ENCODE measurements at regions not wholly inside any gene's neighbourhood (a gene's known extent, or its start where the extent isn't known, plus 50 kb on each side); places are given as distances from the start of the nearest gene placed in this dataset.

GRCh38 chr5:6868575-6869215 is 155.5 kb downstream of the TENT4A start:
- DNase-seq (ENCODE audit: low spot score): no peak

GRCh38 chr5:6869677-6870076 is 156.4 kb downstream of the TENT4A start:
- no peak for DNase-seq (ENCODE audit: low spot score)

GRCh38 chr5:6872441-6873160 is 159.4 kb downstream of the TENT4A start:
- DNase-seq (ENCODE audit: low spot score): no peak

GRCh38 chr5:6873359-6873758 is 160.1 kb downstream of the TENT4A start:
- DNase-seq (ENCODE audit: low spot score): no peak

- no peak for DNase-seq (ENCODE audit: low spot score)
These were observed 162.1 kb downstream of the TENT4A start for GRCh38 chr5:6875376-6875775.

- DNase-seq (ENCODE audit: low spot score): no peak
These were observed 165.0 kb downstream of the TENT4A start for GRCh38 chr5:6877986-6878828.

- DNase-seq (ENCODE audit: low spot score): no peak
These were observed 172.3 kb downstream of the TENT4A start for GRCh38 chr5:6885581-6885980.

GRCh38 chr5:6886866-6887265 is 173.6 kb downstream of the TENT4A start:
- no peak for DNase-seq (ENCODE audit: low spot score)

GRCh38 chr5:6889030-6889429 is 175.8 kb downstream of the TENT4A start:
- no peak for DNase-seq (ENCODE audit: low spot score)

- DNase-seq (ENCODE audit: low spot score): no peak
These were observed 186.0 kb downstream of the TENT4A start for GRCh38 chr5:6899221-6899620.

- no peak for DNase-seq (ENCODE audit: low spot score)
These were observed 187.3 kb downstream of the TENT4A start for GRCh38 chr5:6900247-6901227.

GRCh38 chr5:6902094-6902493 is 188.9 kb downstream of the TENT4A start:
- DNase-seq (ENCODE audit: low spot score): no peak

- no peak for DNase-seq (ENCODE audit: low spot score)
These were observed 189.4 kb downstream of the TENT4A start for GRCh38 chr5:6902597-6902996.

GRCh38 chr5:6903934-6904333 is 190.7 kb downstream of the TENT4A start:
- DNase-seq (ENCODE audit: low spot score): no peak

GRCh38 chr5:6904860-6905259 is 191.6 kb downstream of the TENT4A start:
- no peak for DNase-seq (ENCODE audit: low spot score)

- no peak for DNase-seq (ENCODE audit: low spot score)
These were observed 192.2 kb downstream of the TENT4A start for GRCh38 chr5:6905423-6905822.

- no peak for DNase-seq (ENCODE audit: low spot score)
These were observed 192.7 kb downstream of the TENT4A start for GRCh38 chr5:6905883-6906282.

GRCh38 chr5:6907320-6907918 is 194.2 kb downstream of the TENT4A start:
- DNase-seq (ENCODE audit: low spot score): no peak

GRCh38 chr5:6909901-6910300 is 196.7 kb downstream of the TENT4A start:
- DNase-seq (ENCODE audit: low spot score): no peak

- DNase-seq (ENCODE audit: low spot score): no peak
These were observed 197.7 kb downstream of the TENT4A start for GRCh38 chr5:6910950-6911349.

- no peak for DNase-seq (ENCODE audit: low spot score)
These were observed 201.1 kb downstream of the TENT4A start for GRCh38 chr5:6914347-6914746.

Data from CD4-positive, alpha-beta T cell treated with Interleukin-2 at 100 ng/mL for 4 hours (primary cell).